ENCODE measurements at regions not wholly inside any gene's neighbourhood (a gene's known extent, or its start where the extent isn't known, plus 50 kb on each side); places are given as distances from the start of the nearest gene placed in this dataset.

DNA sequence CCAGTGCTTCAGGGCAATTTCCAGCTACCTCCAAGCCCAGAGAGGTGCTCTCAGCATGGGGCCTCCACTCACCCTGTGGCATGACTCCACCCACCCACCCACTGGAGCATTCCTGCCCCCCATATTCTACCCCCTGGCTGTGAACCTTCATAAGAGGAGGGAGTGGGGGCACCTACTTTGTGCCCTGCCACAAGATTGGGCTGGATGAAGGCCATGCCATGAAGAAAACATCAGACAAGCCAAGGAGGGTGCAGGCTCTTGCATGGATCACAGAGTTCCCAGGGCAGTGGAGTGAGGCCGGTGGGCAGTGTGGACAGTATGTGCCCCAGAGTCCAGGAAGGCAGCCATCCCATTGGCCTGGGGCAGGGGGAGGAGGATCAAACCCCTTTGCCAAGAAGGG lies 97.8 kb downstream of the UQCRFS1 start:
- CTCF ChIA-PET: no interaction called here
- no peak for DNase-seq (ENCODE audit: extremely low spot score)
- TF ChIP-seq CTBP1 (IDR thresholded peaks at IDR 0.05; ENCODE audit: borderline replicate concordance) (no peak), FOXM1 (IDR thresholded peaks at IDR 0.05; ENCODE audit: borderline replicate concordance) (no peak), ARNT (IDR thresholded peaks at IDR 0.05) (no peak), FOXK2 (IDR thresholded peaks at IDR 0.05) (no peak), NFRKB (IDR thresholded peaks at IDR 0.05) (no peak), L3MBTL2 (conservative IDR thresholded peaks at IDR 0.05) (no peak), TARDBP (IDR thresholded peaks at IDR 0.05) (no peak), BHLHE40 (IDR thresholded peaks at IDR 0.05; ENCODE audit: borderline replicate concordance) (no peak), HDGF (IDR thresholded peaks at IDR 0.05; ENCODE audit: borderline replicate concordance) (no peak), ZNF384 (IDR thresholded peaks at IDR 0.05) (no peak), LEF1 (IDR thresholded peaks at IDR 0.05; ENCODE audit: borderline replicate concordance) (no peak), ELF4 (IDR thresholded peaks at IDR 0.05) (no peak)
- TF ChIP-seq, protein P1, sequence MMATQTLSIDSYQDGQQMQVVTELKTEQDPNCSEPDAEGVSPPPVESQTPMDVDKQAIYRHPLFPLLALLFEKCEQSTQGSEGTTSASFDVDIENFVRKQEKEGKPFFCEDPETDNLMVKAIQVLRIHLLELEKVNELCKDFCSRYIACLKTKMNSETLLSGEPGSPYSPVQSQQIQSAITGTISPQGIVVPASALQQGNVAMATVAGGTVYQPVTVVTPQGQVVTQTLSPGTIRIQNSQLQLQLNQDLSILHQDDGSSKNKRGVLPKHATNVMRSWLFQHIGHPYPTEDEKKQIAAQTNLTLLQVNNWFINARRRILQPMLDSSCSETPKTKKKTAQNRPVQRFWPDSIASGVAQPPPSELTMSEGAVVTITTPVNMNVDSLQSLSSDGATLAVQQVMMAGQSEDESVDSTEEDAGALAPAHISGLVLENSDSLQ (IDR thresholded peaks at IDR 0.05): no peak
- POLR2A ChIA-PET: no interaction called here

DNA sequence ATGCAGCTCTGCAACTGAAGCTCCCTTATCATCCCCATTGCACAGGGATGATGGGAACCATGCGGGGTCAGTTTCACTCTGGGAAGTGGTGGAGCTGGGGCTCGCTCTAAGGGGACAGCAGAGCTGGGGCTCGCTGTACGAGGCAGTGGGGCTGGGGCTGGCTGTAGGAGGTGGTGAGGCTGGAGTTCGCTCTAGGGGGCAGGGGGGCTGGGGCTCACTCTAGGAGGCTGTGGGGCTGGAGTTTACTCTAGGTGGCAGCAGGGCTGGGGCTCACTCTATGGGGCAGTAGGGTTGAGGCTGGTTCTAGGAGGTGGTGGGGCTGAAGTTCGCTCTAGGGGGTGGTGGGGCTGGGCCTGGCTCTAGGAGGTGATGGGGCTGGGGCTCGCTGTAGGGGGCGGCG lies 99.1 kb downstream of the UQCRFS1 start:
- TF ChIP-seq SP1 (IDR thresholded peaks at IDR 0.05) (no peak), ELF4 (IDR thresholded peaks at IDR 0.05) (no peak), LEF1 (IDR thresholded peaks at IDR 0.05; ENCODE audit: borderline replicate concordance) (no peak), TARDBP (IDR thresholded peaks at IDR 0.05) (no peak)
- TF ChIP-seq, protein P1 (IDR thresholded peaks at IDR 0.05): no peak
- no peak for DNase-seq (ENCODE audit: extremely low spot score)
- ChIA-PET POLR2A (no interaction called here), CTCF (no interaction called here)

DNA sequence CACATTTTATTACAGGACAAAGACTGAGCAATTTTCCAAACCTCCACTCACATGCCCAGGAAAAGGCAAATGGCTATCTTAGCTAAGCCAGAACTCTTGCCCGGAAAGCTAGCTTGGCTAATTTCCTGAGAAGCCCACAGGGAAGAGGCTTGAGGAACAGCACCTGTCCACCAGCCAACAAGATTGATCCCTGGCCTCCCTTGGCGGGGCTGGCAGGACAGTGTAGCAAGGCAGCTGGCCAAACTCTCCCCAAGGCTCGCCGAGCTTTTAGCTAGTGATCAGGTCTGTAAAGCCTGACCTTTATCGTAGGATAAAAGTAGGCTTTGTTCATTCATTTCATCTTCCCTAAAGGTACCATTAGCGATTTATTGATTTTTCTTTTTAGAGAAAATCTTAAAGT lies 101.4 kb downstream of the UQCRFS1 start:
- ChIA-PET CTCF (no interaction called here), POLR2A (no interaction called here)
- TF ChIP-seq SP1 (IDR thresholded peaks at IDR 0.05) (no peak), ELF4 (IDR thresholded peaks at IDR 0.05) (no peak), HDGF (IDR thresholded peaks at IDR 0.05; ENCODE audit: borderline replicate concordance) (no peak), FOXK2 (IDR thresholded peaks at IDR 0.05) (no peak), FOXA1 (IDR thresholded peaks at IDR 0.05) (no peak), ZNF384 (IDR thresholded peaks at IDR 0.05) (no peak), BHLHE40 (IDR thresholded peaks at IDR 0.05; ENCODE audit: borderline replicate concordance) (no peak)
- DNase-seq (ENCODE audit: extremely low spot score): no peak

DNA sequence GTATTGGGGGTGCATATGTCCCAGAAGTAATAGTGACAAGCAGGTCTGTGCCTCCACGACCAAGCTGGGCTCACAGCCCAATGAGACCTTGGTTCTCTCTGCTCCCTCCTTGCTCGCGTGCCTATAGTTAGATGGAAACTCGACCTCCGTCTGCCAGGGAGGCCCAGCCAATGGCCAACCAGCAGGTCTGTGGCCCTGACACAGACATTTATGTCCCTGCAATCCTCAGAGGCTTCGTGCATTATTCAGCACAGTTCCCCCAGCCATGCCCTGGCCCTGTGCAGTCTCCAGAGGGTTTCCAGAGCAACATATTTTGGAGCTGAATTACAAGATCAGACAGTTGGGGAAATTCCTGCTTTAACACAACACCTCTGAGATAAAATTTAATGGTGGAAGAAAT lies 105.1 kb downstream of the UQCRFS1 start:
- ChIA-PET CTCF (no interaction called here), POLR2A (no interaction called here)
- DNase-seq (ENCODE audit: extremely low spot score): no peak
- TF ChIP-seq FOXA1 (IDR thresholded peaks at IDR 0.05): no peak
- no peak for TF ChIP-seq NFRKB (IDR thresholded peaks at IDR 0.05)
- no peak for TF ChIP-seq CTBP1 (IDR thresholded peaks at IDR 0.05; ENCODE audit: borderline replicate concordance)
- no peak for TF ChIP-seq FOXK2 (IDR thresholded peaks at IDR 0.05)
- TF ChIP-seq L3MBTL2 (conservative IDR thresholded peaks at IDR 0.05): no peak
- TF ChIP-seq LEF1 (IDR thresholded peaks at IDR 0.05; ENCODE audit: borderline replicate concordance): no peak
- TF ChIP-seq TARDBP (IDR thresholded peaks at IDR 0.05): no peak
- TF ChIP-seq HDGF (IDR thresholded peaks at IDR 0.05; ENCODE audit: borderline replicate concordance): no peak
- TF ChIP-seq ARNT (IDR thresholded peaks at IDR 0.05): no peak

DNA sequence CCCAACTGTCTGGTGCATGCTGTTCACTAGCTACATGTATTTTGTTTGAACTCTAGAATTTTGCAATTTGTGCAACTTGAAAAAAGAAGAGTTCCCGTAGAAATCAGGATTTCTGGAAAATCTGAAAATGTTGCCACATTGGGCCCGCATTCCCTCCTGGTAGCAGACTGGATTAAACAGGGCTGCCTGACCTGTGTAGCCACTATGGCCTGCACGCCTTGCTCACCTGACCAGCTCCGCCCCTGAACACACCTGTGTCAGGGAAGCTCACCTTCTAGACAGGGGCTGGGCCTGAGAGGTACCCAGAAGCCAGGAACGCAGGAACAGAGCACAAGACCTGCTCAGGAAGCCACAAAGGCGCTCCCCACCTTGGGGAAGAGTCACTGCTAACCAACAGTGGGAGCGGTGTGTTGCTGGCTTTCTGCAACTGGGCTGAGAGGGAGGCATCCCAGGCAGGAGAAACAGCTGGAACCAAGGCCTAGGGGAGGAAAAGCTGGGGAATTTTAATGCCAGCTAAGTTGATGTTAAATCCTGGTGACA lies 106.5 kb downstream of the UQCRFS1 start:
- TF ChIP-seq LEF1 (IDR thresholded peaks at IDR 0.05; ENCODE audit: borderline replicate concordance) (no peak), TARDBP (IDR thresholded peaks at IDR 0.05) (no peak), ZNF384 (IDR thresholded peaks at IDR 0.05) (no peak), CTBP1 (IDR thresholded peaks at IDR 0.05; ENCODE audit: borderline replicate concordance) (no peak), FOXK2 (IDR thresholded peaks at IDR 0.05) (no peak), ELF4 (IDR thresholded peaks at IDR 0.05) (no peak), ARNT (IDR thresholded peaks at IDR 0.05) (no peak), SUZ12 (IDR thresholded peaks at IDR 0.05) (no peak), SP1 (IDR thresholded peaks at IDR 0.05) (no peak), FOXA1 (IDR thresholded peaks at IDR 0.05) (no peak), HDGF (IDR thresholded peaks at IDR 0.05; ENCODE audit: borderline replicate concordance) (no peak), L3MBTL2 (conservative IDR thresholded peaks at IDR 0.05) (no peak), NFRKB (IDR thresholded peaks at IDR 0.05) (no peak), BHLHE40 (IDR thresholded peaks at IDR 0.05; ENCODE audit: borderline replicate concordance) (no peak), FOXM1 (IDR thresholded peaks at IDR 0.05; ENCODE audit: borderline replicate concordance) (no peak)
- TF ChIP-seq, protein P1 (IDR thresholded peaks at IDR 0.05): no peak
- CTCF ChIA-PET: no interaction called here
- POLR2A ChIA-PET: no interaction called here
- DNase-seq (ENCODE audit: extremely low spot score): no peak

DNA sequence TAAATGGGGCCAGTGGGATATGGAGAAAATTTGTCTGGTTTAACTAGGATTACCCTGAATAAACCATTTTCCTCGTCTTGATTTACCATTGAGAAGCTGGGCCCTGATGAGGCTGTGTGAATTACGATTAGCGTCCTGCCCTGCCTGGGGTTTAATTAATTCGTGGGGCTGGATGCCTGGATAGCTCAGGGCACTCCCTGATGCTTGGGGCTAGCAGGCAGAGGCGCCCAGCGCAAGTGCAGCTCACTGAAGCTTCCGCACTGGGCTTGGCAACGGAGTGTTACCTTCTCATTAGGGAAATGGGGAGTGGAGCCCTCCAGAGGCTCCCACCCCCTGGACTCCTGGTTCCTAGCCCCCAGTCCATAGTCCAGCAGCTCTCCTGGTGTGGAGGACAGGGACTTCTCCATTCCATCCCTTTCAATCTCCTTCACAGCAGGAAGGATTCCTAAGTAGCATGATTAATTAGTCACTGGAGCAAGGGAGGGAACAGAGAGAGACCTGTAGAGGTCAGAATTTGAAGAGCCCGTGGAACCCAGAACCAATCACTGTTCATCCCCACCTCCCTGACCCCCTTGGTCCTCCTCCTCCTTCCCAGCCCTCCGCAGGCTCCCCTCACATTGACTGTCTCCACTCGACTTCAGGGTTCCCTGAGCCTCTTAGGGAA lies 107.2 kb downstream of the UQCRFS1 start:
- CTCF ChIA-PET: no interaction called here
- TF ChIP-seq ZNF384 (IDR thresholded peaks at IDR 0.05) (no peak), L3MBTL2 (conservative IDR thresholded peaks at IDR 0.05) (no peak), FOXK2 (IDR thresholded peaks at IDR 0.05) (no peak)
- no peak for DNase-seq (ENCODE audit: extremely low spot score)
- POLR2A ChIA-PET: no interaction called here
